Colonic mucosa (tissue), 4 donors: ENCODE measurements at regions not wholly inside any gene's neighbourhood (a gene's known extent, or its start where the extent isn't known, plus 50 kb on each side); places are given as distances from the start of the nearest gene placed in this dataset.

Experiments
- DNase-seq: peaks from one replicate; pipeline ENCODE4 v3.0.0-alpha.2; 2020
- H3K27ac ChIP-seq: fragments of 200-600 bp; one replicate; pipeline ENCODE4 v1.8.0; 2021
- H3K27me3 ChIP-seq: fragments of 200-600 bp; one replicate; pipeline ENCODE4 v1.8.0; 2021
- H3K36me3 ChIP-seq: fragments of 200-600 bp; one replicate; pipeline ENCODE4 v1.8.0; 2021
- H3K4me1 ChIP-seq: fragments of 200-600 bp; one replicate; pipeline ENCODE4 v1.8.0; 2021; ENCODE audit warnings: mild to moderate bottlenecking
- H3K4me3 ChIP-seq: fragments of 200-600 bp; one replicate; pipeline ENCODE4 v1.8.0; 2021
- H3K9ac ChIP-seq, 2 donors: one replicate each; pipeline ENCODE4 v1.7.0; 2013; ENCODE audit warnings: control low read depth in 2 of 2, low read depth in 2 of 2, low read length in 2 of 2
- H3K9me3 ChIP-seq: fragments of 200-600 bp; one replicate; pipeline ENCODE4 v1.8.0; 2021
- CTCF ChIP-seq: fragments of 200-600 bp; IDR thresholded peaks from one replicate; pipeline ENCODE4 v1.8.0; 2022; ENCODE audit warnings: antibody characterized with exemption, mild to moderate bottlenecking
- intact Hi-C: fragments of 100-400 bp; cut with DNase I; formaldehyde crosslinking; loops from one replicate; pipeline ENCODE4 v1.14.1; 2022
- donor health status: healthy.
- donor health status: DM: no; HTN: no; CAD: no.
- donor health status: DM: no; HTN: no; CAD: no.

DNA sequence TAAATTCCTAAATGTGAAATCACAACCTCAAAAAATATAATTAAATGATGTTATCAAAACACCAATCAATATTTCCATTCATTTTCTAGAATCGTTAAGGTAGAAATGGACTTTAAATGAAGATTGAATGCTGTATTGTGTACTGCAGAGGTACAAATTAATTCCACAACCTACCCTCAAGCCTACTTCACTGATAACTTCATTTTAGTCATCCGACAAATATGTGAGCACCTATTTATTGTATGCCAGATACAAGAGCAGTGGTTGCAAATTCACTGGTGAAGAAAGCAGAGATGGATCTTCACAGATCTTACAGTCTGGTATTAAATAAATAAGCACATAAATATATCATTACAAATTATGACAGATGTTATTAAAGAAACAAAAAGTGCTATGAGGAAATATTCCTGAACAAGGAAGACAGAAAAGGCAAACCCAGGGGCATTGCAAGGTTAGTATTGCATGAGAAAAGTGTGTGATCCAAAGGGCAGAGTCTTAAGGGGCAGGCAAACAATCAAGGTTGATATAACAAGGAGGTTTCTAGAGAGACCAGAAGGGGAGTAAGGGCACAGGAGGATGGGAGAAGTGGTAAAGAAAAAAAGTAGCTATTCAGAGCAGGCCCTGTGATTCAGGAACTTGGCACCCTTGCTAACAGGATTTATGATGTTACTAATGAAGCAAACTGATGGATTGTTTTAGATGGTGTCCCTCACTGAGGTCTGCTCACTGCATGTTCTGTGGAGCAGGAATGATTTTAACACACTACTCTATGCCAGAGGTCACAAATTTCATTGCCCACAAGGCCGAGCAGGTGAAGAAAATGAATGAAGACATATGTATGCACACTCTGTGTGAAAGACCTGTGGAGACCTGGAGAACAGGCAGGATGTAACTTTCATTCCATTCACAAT is 128.0 kb upstream of the CCDC150 start:
- TF ChIP-seq CTCF, result no peak
- no peak for DNase-seq
- no peaks in the 10 kb centered on the region for H3K4me1 ChIP-seq
- no peak overlapping the region for H3K27ac ChIP-seq
- no peak overlapping the region for H3K4me3 ChIP-seq
- H3K36me3 ChIP-seq, result no peaks in the 10 kb centered on the region
- no peaks in the 10 kb centered on the region for H3K9me3 ChIP-seq
- no peaks in the 10 kb centered on the region for H3K27me3 ChIP-seq
- H3K9ac ChIP-seq, result no peak overlapping the region
- intact Hi-C loops, result no loop called here

GRCh38 chr2:196513796-196514526 is 125.6 kb upstream of the CCDC150 start:
- H3K4me1 ChIP-seq, result no peaks in the 10 kb centered on the region
- no peaks in the 10 kb centered on the region for H3K36me3 ChIP-seq
- no peak for DNase-seq
- no peaks in the 10 kb centered on the region for H3K9me3 ChIP-seq
- H3K27ac ChIP-seq, result no peak overlapping the region
- intact Hi-C loops, result no loop called here
- TF ChIP-seq CTCF, result no peak
- H3K4me3 ChIP-seq, result no peak overlapping the region
- no peaks in the 10 kb centered on the region for H3K27me3 ChIP-seq
- H3K9ac ChIP-seq, result no peak overlapping the region

GRCh38 chr2:196514641-196515040 is 124.9 kb upstream of the CCDC150 start:
- Histone ChIP-seq H3K4me3 (no peak overlapping the region), H3K9ac (no peak overlapping the region), H3K27ac (no peak overlapping the region), H3K36me3 (no peaks in the 10 kb centered on the region), H3K4me1 (no peaks in the 10 kb centered on the region), H3K9me3 (no peaks in the 10 kb centered on the region), H3K27me3 (no peaks in the 10 kb centered on the region)
- TF ChIP-seq CTCF, result no peak
- no peak for DNase-seq
- intact Hi-C loops, result no loop called here

DNA sequence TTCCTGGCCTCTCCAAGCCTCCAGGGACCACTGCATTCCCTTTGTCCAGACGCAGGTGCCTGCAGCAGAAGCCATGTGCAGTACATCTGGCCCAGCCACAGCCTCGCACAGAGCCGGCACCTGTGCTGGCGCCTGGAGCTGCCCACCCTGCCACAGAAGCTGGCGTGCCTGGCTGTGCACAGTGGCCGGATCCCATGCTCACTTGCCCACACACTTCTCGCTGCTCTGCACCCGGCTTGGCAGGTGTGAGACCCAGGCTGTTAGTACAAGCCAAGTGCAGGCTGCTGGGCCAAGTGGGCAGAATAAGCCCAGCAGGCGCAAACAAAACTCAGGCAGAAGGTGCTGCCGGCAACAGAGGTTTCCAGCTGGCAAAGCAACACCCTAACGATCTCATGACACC is 124.5 kb upstream of the CCDC150 start:
- no peak for DNase-seq
- intact Hi-C loops, result no loop called here
- Histone ChIP-seq H3K4me3 (no peak overlapping the region), H3K9me3 (no peaks in the 10 kb centered on the region), H3K9ac (no peak overlapping the region), H3K4me1 (no peaks in the 10 kb centered on the region), H3K27me3 (no peaks in the 10 kb centered on the region), H3K36me3 (no peaks in the 10 kb centered on the region), H3K27ac (no peak overlapping the region)
- no peak for TF ChIP-seq CTCF

GRCh38 chr2:196515608-196516007 is 123.9 kb upstream of the CCDC150 start:
- H3K36me3 ChIP-seq, result no peaks in the 10 kb centered on the region
- no peak for DNase-seq
- no peak for TF ChIP-seq CTCF
- no peak overlapping the region for H3K27ac ChIP-seq
- no peaks in the 10 kb centered on the region for H3K27me3 ChIP-seq
- no peak overlapping the region for H3K4me3 ChIP-seq
- H3K4me1 ChIP-seq, result no peaks in the 10 kb centered on the region
- intact Hi-C loops, result no loop called here
- H3K9ac ChIP-seq, result no peak overlapping the region
- no peaks in the 10 kb centered on the region for H3K9me3 ChIP-seq
